Neural cell (in vitro differentiated cells): ENCODE measurements at regions not wholly inside any gene's neighbourhood (a gene's known extent, or its start where the extent isn't known, plus 50 kb on each side); places are given as distances from the start of the nearest gene placed in this dataset.

Experiments
- H2AFZ ChIP-seq: fragments of 200-600, 300-800 bp; sonication (generic), shearing (Covaris generic); 2 replicates; pipeline ENCODE4 v1.6.0; 2014; ENCODE audit warnings: low read depth, mild to moderate bottlenecking, antibody characterized with exemption, low read length, moderate library complexity
- H3F3A ChIP-seq: fragments of 200-600 bp; shearing (Covaris generic); 2 replicates; pipeline ENCODE4 v1.6.1; 2016; ENCODE audit warnings: mild to moderate bottlenecking, moderate library complexity, mixed read lengths, antibody characterized with exemption, low read length; ENCODE audit not compliant: insufficient read depth, poor library complexity, severe bottlenecking
- H3K27ac ChIP-seq: fragments of 200-600, 300-800 bp; sonication (generic), shearing (Covaris generic); 2 replicates; pipeline ENCODE4 v1.5.1; 2014; ENCODE audit warnings: mild to moderate bottlenecking, low read length, moderate library complexity
- H3K27me3 ChIP-seq: fragments of 300-800, 200-600 bp; sonication (generic), shearing (Covaris generic); 2 replicates; pipeline ENCODE4 v1.6.0; 2014; ENCODE audit warnings: mild to moderate bottlenecking, low read depth, low read length, moderate library complexity; ENCODE audit not compliant: insufficient read depth
- H3K36me3 ChIP-seq: fragments of 300-800, 200-600 bp; sonication (generic), shearing (Covaris generic); 2 replicates; pipeline ENCODE4 v1.5.1; 2014; ENCODE audit warnings: mild to moderate bottlenecking, antibody characterized with exemption, low read length, moderate library complexity; ENCODE audit not compliant: insufficient read depth
- H3K4me2 ChIP-seq: fragments of 300-800, 200-600 bp; sonication (generic), shearing (Covaris generic); 2 replicates; pipeline ENCODE4 v1.6.0; 2014; ENCODE audit warnings: mild to moderate bottlenecking, low read length
- H3K4me3 ChIP-seq: fragments of 300-800, 200-600 bp; sonication (generic), shearing (Covaris generic); 2 replicates; pipeline ENCODE4 v1.5.1; 2014; ENCODE audit warnings: mild to moderate bottlenecking, low read length, moderate library complexity
- H3K79me2 ChIP-seq: fragments of 200-600 bp; shearing (Covaris generic); replicated peaks from 2 replicates; pipeline ENCODE4 v1.6.0; 2014; ENCODE audit warnings: mild to moderate bottlenecking, low read length, moderate library complexity; ENCODE audit not compliant: insufficient read depth
- H3K9ac ChIP-seq: fragments of 300-800, 200-600 bp; sonication (generic), shearing (Covaris generic); 2 replicates; pipeline ENCODE4 v1.6.1; 2016; ENCODE audit warnings: mild to moderate bottlenecking, low read length, mixed read lengths
- H3K9me2 ChIP-seq: fragments of 200-600 bp; shearing (Covaris generic); 2 replicates; pipeline ENCODE4 v1.6.1; 2016; ENCODE audit warnings: mild to moderate bottlenecking, low read length, mixed read lengths; ENCODE audit not compliant: insufficient read depth
- H3K9me3 ChIP-seq: fragments of 200-600, 300-800 bp; sonication (generic), shearing (Covaris generic); 2 replicates; pipeline ENCODE4 v1.6.1; 2016; ENCODE audit warnings: mild to moderate bottlenecking, mixed run types, low read length, moderate library complexity, mixed read lengths
- H4K20me1 ChIP-seq: fragments of 200-600 bp; shearing (Covaris generic); 2 replicates; pipeline ENCODE4 v1.6.1; 2016; ENCODE audit warnings: mild to moderate bottlenecking, mixed run types; ENCODE audit not compliant: insufficient read depth
- EP300 ChIP-seq: fragments of 450-650 bp; conservative IDR thresholded peaks from 2 replicates; pipeline ENCODE4 v1.6.1; 2014; ENCODE audit warnings: antibody characterized with exemption, mild to moderate bottlenecking, moderate library complexity; ENCODE audit not compliant: poor library complexity, severe bottlenecking
- EZH2 ChIP-seq: fragments of 200-600, 300-800 bp; shearing (Covaris generic), sonication (generic); IDR thresholded peaks from 2 replicates; pipeline ENCODE4 v1.6.1; 2014; ENCODE audit warnings: antibody characterized with exemption, low read length, borderline replicate concordance, mild to moderate bottlenecking; ENCODE audit not compliant: insufficient read depth, poor library complexity, severe bottlenecking
- MXI1 ChIP-seq: fragments of 450-650 bp; conservative IDR thresholded peaks from 2 replicates; pipeline ENCODE4 v1.6.1; 2014; ENCODE audit warnings: antibody characterized with exemption, mild to moderate bottlenecking; ENCODE audit not compliant: poor library complexity, severe bottlenecking
- POLR2AphosphoS5 ChIP-seq: IDR thresholded peaks from 2 replicates; pipeline ENCODE4 v1.6.1; 2012
- RAD21 ChIP-seq: fragments of 450-650 bp; conservative IDR thresholded peaks from 2 replicates; pipeline ENCODE4 v1.6.1; 2014; ENCODE audit warnings: antibody characterized with exemption, mild to moderate bottlenecking, moderate library complexity
- REST ChIP-seq: IDR thresholded peaks from 2 replicates; pipeline ENCODE4 v1.6.1; 2012; ENCODE audit warnings: borderline replicate concordance
- SMC3 ChIP-seq: fragments of 450-650 bp; conservative IDR thresholded peaks from 2 replicates; pipeline ENCODE4 v1.6.1; 2014; ENCODE audit warnings: antibody characterized with exemption, mild to moderate bottlenecking, moderate library complexity; ENCODE audit not compliant: poor library complexity
- TAF1 ChIP-seq: IDR thresholded peaks from 2 replicates; pipeline ENCODE4 v1.6.1; 2012; ENCODE audit warnings: low read depth
- TF ChIP-seq, protein P1 (sequence below): fragments of 450-650 bp; IDR thresholded peaks from 2 replicates; pipeline ENCODE4 v1.5.1; 2014; ENCODE audit warnings: antibody characterized with exemption, mild to moderate bottlenecking, moderate library complexity; ENCODE audit not compliant: poor library complexity, severe bottlenecking

DNA sequence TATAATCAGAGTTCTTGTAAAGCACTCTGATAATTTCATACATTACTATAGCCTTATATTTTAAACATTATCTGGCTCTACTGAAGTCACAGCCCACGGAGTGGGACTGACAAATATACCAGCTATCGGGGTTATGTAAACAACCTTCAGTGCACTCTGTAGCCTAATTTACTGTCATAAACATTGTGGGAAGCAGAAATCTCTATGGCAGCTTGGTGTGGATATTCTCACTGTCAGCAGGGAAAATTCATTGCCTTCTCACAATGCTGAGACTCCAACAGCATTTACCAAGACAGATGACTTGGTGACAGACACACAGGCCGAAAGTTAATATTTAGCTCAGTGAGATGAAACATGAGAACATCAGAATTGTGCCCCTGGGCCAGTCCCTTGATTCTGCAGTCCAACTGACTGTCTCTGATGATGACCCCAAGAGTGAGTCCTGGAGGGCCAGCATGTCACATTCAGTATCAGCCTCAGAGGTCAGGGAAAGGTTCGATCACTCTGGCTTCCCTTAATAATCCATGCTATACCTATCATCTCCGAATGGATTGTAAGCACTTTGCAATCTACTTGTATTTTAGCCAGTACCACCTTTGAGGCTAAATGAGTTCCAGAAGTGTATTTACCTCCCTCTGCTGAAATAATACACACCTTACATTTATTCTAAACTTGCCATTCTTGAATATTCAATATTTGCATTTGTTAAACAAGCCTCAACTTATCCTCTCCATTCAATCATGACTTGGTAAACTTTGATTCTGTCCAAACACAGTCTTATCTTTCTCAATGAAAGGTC lies 146.2 kb upstream of the OSR1 start:
- no peak overlapping the region for H3K9ac ChIP-seq
- no peaks in the 10 kb centered on the region for H3K9me3 ChIP-seq
- H3K27me3 ChIP-seq, result no peaks in the 10 kb centered on the region
- H3F3A ChIP-seq, result no peaks in the 10 kb centered on the region
- H3K9me2 ChIP-seq, result no peaks in the 10 kb centered on the region
- no peak for TF ChIP-seq REST
- TF ChIP-seq EP300, result no peak
- TF ChIP-seq POLR2AphosphoS5, result no peak
- TF ChIP-seq RAD21, result no peak
- no peak for TF ChIP-seq MXI1
- no peak for TF ChIP-seq SMC3
- H3K27ac ChIP-seq, result no peak overlapping the region
- H3K36me3 ChIP-seq, result no peaks in the 10 kb centered on the region
- H3K79me2 ChIP-seq, result no peaks in the 10 kb centered on the region
- no peak overlapping the region for H3K4me2 ChIP-seq
- H4K20me1 ChIP-seq, result no peaks in the 10 kb centered on the region
- H3K4me3 ChIP-seq, result no peak overlapping the region
- H2AFZ ChIP-seq, result no peak overlapping the region

GRCh38 chr2:19503915-19504314 lies 145.5 kb upstream of the OSR1 start:
- Histone ChIP-seq H3K9me2 (no peaks in the 10 kb centered on the region), H3K9ac (no peak overlapping the region), H3K9me3 (no peaks in the 10 kb centered on the region), H4K20me1 (no peaks in the 10 kb centered on the region), H3K36me3 (no peaks in the 10 kb centered on the region), H3K79me2 (no peaks in the 10 kb centered on the region), H3K4me3 (no peak overlapping the region), H3K27me3 (no peaks in the 10 kb centered on the region), H3F3A (no peaks in the 10 kb centered on the region), H2AFZ (no peak overlapping the region), H3K27ac (no peak overlapping the region), H3K4me2 (no peak overlapping the region)
- TF ChIP-seq SMC3 (no peak), POLR2AphosphoS5 (no peak), RAD21 (no peak), TAF1 (no peak), REST (no peak), EZH2 (no peak), EP300 (no peak), MXI1 (no peak)
- TF ChIP-seq, protein P1, sequence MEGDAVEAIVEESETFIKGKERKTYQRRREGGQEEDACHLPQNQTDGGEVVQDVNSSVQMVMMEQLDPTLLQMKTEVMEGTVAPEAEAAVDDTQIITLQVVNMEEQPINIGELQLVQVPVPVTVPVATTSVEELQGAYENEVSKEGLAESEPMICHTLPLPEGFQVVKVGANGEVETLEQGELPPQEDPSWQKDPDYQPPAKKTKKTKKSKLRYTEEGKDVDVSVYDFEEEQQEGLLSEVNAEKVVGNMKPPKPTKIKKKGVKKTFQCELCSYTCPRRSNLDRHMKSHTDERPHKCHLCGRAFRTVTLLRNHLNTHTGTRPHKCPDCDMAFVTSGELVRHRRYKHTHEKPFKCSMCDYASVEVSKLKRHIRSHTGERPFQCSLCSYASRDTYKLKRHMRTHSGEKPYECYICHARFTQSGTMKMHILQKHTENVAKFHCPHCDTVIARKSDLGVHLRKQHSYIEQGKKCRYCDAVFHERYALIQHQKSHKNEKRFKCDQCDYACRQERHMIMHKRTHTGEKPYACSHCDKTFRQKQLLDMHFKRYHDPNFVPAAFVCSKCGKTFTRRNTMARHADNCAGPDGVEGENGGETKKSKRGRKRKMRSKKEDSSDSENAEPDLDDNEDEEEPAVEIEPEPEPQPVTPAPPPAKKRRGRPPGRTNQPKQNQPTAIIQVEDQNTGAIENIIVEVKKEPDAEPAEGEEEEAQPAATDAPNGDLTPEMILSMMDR, result no peak
